GM21367 (cell line): ENCODE measurements at regions not wholly inside any gene's neighbourhood (a gene's known extent, or its start where the extent isn't known, plus 50 kb on each side); places are given as distances from the start of the nearest gene placed in this dataset.
"Not testable (repeated sequence)": the region's sequence is repeated elsewhere in the genome, so short reads cannot be mapped to it uniquely, and the experiment has no call there.

Experiments used
- ATAC-seq: cut with Tn5 transposase; IDR thresholded peaks from one replicate; pipeline ENCODE4 v1.9.1; 2021; ENCODE audit not compliant: unreplicated experiment

DNA sequence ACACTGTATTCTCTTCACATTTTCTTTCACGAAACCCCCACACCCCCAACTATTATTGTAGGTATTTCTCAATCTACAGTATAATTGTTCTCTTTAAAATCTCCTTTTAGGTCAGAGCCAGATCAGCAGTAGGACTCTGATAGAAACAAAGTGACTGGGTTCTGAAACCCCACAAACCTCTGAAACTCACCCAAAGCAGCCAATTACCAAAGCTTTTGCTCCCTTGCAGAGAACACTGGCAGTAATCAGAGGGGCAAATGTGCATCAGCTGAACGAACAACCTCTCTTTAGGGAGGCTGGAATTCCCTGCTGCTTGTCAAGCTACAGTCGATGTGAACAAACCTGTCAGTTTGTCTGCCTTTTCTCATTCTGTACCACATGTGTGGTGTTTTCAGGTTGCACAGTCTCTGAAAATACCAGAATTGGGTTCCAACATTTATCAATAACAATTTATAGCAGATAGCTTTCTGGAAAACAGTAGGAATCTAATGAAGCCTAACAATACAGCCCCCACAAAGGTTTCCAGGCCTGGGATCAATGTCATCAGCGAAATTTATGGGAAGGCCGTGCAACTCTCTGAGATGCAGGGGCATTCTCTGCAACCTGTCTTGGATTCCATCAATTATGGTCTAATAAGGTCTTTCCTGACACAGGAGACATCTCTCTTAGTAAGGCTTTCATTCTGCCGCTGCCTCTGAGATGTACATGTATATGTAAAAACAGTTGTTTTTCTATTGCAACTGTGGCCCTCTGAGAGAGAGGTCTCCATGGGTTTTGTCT is 395.9 kb downstream of the GPAT3 start:
- ATAC-seq, result no peak

DNA sequence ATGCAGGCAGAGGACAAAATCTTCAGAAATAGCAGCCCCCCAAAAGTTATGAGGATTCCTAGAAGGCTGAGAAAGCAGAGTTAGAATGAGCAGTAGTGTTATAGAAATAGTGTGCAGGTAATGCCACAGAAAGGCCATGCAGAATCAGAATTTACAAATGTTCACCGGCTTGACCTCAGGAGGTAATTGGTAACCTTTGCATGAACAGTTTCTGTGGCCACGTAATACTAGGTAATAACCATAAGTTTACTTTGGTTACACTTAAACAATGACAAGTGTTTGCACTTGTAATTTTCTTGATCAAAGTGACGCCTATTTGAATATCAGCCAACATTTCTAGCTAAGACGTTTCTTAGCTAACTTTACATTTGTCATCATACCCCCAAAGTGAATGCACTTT is 393.6 kb downstream of the GPAT3 start:
- ATAC-seq, result no peak

DNA sequence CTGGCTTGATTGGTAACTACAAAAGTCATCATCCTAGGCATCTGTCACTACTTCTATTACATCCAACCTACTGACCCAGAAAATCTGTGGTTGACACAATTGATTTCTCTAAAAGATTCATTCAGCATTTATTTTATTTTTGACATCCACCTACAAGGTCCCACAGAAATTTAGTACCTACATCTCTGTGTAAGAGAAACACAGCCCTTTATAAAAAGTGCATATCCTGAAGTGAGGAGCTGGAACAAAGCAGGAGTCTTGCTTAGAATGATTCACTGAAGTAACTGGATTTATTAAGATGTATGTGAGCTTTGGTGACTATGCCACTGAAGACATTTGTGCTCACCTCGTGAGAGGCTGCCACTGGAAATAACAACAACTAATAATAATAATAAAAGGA is 391.0 kb downstream of the GPAT3 start:
- ATAC-seq, result no peak

DNA sequence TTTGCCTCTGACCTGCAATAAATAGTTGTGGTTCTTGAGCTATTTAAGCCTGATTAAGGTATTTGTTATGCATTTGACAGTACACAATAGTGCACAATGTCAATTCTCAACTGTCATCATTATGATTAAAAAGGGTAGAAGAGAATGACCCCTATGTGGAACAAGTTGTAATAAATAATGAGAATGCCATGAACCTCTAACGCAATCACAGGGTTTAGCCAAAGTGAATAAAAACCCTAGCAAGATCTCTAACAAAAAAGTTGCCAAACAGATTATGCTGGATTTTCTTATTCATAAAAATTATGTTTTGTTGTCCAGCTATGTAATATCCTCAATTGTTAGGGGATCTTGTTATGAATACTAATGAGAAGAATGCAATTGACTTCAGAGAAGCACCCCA is 387.4 kb downstream of the GPAT3 start:
- no peak for ATAC-seq

- no peak for ATAC-seq
Measured at GRCh38 chr4:83922402-83922801, 386.5 kb downstream of the GPAT3 start.

DNA sequence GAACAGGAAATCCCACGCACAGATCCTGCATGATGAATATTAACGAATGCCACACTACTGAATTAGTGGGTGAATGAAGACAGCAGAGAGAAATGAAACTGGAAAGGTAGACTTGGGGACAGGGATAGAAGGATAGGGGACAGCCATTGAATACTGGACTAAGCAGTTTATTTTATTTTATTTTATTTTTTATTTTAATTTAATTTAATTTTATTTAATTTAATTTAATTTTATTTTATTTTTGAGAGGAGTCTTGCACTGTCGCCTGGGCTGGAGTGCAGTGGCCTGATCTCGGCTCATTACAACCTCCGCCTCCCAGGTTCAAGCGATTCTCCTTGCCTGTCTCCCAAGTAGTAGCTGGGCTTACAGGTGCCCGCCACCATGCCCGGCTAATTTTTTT is 385.2 kb downstream of the GPAT3 start:
- no peak for ATAC-seq

DNA sequence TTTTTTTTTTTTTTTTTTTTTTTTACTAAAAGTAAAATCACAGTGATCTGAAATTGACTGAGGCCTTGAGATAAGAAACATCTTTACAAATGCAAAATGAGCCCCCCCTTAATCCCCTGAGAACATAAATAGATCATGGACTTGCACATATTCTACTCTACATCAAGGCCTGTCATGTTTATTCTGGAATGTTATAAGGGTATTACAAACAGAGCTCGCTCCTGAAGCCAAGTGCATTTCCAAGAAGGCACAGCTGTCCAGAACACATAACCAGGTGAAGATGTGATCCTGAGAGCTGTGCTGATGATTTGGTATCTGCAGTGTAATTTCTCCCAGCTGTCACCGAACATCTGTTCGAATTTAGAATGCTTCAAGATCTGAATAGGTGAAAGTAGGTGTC is 384.5 kb downstream of the GPAT3 start:
- no peak for ATAC-seq

GRCh38 chr4:83917572-83917971 is 381.7 kb downstream of the GPAT3 start:
- no peak for ATAC-seq

DNA sequence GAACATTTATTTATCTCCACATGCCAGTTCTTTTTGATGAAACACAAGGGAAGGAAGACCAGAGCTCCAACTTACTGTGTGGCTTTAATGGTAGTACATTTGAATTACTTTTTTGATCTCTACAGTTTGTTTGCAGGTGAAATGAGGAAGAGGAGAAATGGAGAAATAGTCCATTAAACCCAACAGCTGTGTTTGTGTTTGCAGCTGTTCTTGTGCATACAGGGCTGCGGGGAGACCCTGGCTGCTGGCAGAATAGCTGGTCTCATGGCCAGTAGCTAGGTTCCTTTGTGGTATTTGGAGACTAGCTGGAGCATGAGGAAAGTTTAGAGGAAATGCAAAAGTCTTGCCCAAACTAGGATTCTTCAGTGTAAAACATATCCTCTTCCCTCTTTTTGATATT is 374.8 kb downstream of the GPAT3 start:
- ATAC-seq, result no peak

DNA sequence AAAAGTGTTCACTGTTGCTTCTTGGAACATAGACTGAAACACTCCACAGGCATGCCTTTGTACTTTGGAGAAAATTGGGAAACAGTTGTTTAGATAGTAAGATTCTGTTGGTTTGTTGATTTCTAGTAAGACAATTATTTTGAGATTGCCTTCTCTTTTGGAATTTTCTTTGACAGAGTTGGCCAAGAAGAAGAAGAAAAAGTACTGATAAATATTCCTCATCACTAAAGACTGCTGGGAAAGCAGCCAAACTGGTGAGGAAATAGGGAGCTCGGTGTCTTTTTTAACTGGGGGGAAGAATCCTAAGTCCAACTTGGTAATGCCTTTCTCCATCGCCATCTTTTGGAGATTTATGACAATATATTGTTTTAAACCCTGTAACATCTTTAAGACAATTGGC is 370.7 kb downstream of the GPAT3 start:
- no peak for ATAC-seq

DNA sequence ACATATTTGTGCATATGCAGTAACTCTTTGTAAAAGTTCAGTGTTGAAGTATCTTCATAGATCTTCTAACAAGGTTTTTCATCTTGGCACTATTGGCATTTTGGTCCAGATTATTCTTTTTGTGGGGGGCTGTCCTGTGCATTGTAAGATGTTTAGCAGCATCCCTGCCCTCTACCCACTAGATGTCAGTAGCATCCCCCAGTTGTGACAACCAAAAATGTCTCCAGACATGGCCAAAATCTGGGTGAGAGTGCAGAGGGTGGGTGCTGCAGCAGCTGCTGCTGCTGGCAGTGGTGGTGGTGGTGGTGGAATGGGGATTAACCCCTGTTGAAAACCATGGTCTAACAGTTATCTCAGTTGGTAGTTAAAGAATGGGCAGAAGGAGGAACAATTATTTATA is 370.0 kb downstream of the GPAT3 start:
- ATAC-seq, result no peak

- not testable (repeated sequence) for ATAC-seq
Measured at GRCh38 chr4:83903740-83904139, 367.8 kb downstream of the GPAT3 start.

DNA sequence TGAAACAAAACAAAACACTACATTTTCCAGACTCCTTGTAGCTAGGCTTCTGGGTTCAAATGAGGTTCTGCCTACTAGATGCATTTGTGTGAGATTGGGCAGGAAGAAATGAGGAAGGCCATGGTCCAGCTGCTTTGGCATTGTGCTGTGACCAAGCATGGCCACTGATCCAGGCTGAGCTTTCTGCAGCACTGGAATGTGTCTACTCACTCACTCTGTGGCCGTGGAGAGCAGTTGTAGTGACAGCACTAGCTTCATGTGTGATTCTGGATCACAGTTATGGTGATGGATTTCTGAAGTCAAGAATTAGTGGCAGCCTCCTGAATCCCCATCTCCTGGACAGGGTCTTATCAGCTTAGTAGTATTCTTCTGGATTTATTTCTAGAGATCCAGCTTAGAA is 358.9 kb downstream of the GPAT3 start:
- ATAC-seq, result no peak

DNA sequence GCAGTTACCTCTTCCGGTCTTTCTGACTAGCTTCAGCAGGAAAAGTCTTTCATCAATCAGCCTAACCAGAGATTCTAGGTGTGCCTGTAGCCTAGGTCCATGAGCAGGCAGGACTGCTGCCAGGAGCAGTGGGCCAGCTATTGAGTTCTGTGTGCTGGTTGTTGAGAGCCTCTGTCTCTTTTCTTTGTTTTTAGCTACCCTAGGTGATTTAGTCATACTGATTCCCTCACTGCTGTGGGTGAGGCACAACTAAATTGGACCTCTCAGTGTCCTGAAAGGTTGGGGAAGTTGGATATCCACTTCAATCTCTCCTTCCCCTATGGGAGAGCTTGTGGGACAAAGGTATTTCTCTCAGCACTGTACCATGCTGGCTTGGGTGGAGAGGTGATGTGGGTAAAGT is 354.9 kb downstream of the GPAT3 start:
- no peak for ATAC-seq

GRCh38 chr4:83890231-83890630 is 354.3 kb downstream of the GPAT3 start:
- no peak for ATAC-seq

DNA sequence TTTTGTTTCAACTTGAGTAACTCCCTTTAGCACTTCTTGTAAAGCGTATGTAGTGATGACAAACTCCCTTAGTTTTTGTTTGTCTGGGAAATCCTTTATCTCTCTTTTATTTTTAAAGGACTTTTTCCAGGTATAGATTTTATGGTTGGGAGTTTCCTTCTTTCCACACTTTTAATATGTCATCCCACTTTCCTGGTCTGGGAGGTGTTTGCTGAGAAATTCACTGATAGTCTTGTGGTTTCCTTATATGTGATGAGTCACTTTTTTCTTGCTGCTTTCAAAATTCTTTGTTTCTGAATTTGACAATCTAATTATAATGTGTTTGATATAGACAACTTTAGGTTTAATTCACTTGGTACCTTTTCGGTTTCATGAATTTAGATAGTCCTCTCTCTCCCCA is 353.9 kb downstream of the GPAT3 start:
- no peak for ATAC-seq

DNA sequence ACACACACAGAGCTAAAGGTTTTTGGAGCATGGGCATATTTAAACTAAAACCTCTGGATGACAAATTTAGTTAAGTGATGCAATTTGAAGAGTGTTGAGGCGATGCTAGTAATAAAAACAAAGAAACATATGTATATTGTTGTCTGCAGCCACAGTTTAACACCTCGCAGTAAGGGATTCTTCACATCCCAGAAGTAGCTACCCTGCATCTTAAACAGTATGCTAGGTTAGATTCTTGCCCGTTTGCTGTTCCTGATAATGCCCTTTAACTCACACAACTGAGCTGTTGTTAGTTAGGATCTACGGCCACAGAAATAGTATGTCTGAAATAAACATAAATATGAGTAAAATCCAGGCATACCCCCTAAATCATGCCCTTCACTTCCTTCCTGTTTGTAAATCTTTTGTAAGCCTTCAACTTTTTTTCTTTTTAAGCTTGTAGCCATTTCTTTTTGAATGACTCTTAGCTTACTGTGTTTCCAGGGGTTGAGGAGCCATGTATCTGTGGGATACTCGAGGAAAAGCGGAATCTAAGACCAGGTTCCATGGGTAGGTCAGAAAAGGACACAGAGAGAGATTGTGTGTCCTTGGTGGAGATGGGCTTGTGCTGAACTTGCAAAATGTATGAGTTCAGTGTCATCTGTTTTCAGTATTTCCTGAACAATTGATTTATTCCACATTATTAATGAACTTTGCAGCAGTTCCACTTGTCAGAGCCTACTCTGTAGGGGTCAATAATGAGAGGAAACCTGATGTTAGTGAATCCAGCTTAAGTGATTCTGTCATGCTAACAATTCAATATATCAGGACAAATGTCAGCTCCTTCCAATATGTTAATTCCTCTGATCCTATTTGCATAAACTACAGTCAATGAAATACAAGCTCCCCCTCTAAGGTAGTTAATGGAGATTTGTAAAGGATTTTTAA is 349.6 kb downstream of the GPAT3 start:
- no peak for ATAC-seq

GRCh38 chr4:83876047-83876446 is 340.1 kb downstream of the GPAT3 start:
- no peak for ATAC-seq

DNA sequence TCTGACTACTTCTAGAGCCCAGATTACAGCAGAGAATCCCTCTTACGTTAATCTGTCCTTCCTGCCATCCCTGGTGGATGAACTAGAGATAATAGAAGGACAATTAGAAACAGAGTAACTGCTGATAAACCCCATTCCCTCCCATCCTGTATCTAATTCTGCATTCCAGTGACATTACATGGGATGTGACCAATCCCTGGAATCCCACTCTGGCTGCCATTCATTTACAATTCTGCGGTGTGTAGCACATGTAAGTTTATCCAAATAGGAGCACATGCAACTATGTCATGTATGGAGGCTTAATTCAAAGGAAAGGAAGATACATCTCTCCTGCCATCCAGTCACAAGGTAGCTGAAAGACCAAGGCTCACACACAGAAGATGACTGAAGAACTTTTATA is 339.5 kb downstream of the GPAT3 start:
- ATAC-seq, result no peak

GRCh38 chr4:83873996-83874395 is 338.1 kb downstream of the GPAT3 start:
- ATAC-seq, result no peak

DNA sequence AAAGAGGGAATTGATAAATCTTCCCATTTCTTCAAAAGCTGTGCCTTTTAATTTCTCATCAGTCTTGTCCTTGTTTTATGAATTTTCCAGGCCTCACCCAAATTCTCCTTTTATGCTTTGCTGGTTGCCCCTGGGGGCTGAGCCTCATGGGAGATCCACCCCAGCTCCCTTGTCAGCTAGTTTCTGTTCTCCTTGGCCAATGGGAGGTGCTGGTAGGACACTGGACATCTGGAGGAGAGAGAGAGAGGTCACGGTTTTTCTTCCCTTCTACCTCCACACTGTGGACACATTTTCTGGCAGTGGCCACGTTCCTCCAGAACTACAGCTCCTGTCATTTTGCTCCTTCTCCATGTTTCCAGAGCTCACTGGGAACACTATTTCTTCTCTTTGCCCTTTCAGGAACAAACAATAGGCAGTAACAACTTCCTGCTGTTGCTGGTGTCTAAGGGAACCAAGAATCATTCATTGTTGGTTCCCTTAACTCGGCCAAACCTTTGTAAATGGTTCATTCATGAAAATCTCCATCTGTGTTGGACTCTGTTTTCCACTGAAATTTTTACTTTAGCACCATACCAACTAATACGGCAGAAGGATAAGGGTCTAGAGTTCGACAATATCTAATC is 334.5 kb downstream of the GPAT3 start:
- ATAC-seq, result no peak
